Neural cell (in vitro differentiated cells): ENCODE measurements at regions not wholly inside any gene's neighbourhood (a gene's known extent, or its start where the extent isn't known, plus 50 kb on each side); places are given as distances from the start of the nearest gene placed in this dataset.

ENCODE experiments used
- H2AFZ ChIP-seq: fragments of 200-600, 300-800 bp; sonication (generic), shearing (Covaris generic); 2 replicates; pipeline ENCODE4 v1.6.0; 2014; ENCODE audit warnings: low read depth, mild to moderate bottlenecking, antibody characterized with exemption, low read length, moderate library complexity
- H3F3A ChIP-seq: fragments of 200-600 bp; shearing (Covaris generic); 2 replicates; pipeline ENCODE4 v1.6.1; 2016; ENCODE audit warnings: mild to moderate bottlenecking, moderate library complexity, mixed read lengths, antibody characterized with exemption, low read length; ENCODE audit not compliant: insufficient read depth, poor library complexity, severe bottlenecking
- H3K27ac ChIP-seq: fragments of 200-600, 300-800 bp; sonication (generic), shearing (Covaris generic); 2 replicates; pipeline ENCODE4 v1.5.1; 2014; ENCODE audit warnings: mild to moderate bottlenecking, low read length, moderate library complexity
- H3K27me3 ChIP-seq: fragments of 300-800, 200-600 bp; sonication (generic), shearing (Covaris generic); 2 replicates; pipeline ENCODE4 v1.6.0; 2014; ENCODE audit warnings: mild to moderate bottlenecking, low read depth, low read length, moderate library complexity; ENCODE audit not compliant: insufficient read depth
- H3K36me3 ChIP-seq: fragments of 300-800, 200-600 bp; sonication (generic), shearing (Covaris generic); 2 replicates; pipeline ENCODE4 v1.5.1; 2014; ENCODE audit warnings: mild to moderate bottlenecking, antibody characterized with exemption, low read length, moderate library complexity; ENCODE audit not compliant: insufficient read depth
- H3K4me2 ChIP-seq: fragments of 300-800, 200-600 bp; sonication (generic), shearing (Covaris generic); 2 replicates; pipeline ENCODE4 v1.6.0; 2014; ENCODE audit warnings: mild to moderate bottlenecking, low read length
- H3K4me3 ChIP-seq: fragments of 300-800, 200-600 bp; sonication (generic), shearing (Covaris generic); 2 replicates; pipeline ENCODE4 v1.5.1; 2014; ENCODE audit warnings: mild to moderate bottlenecking, low read length, moderate library complexity
- H3K79me2 ChIP-seq: fragments of 200-600 bp; shearing (Covaris generic); replicated peaks from 2 replicates; pipeline ENCODE4 v1.6.0; 2014; ENCODE audit warnings: mild to moderate bottlenecking, low read length, moderate library complexity; ENCODE audit not compliant: insufficient read depth
- H3K9ac ChIP-seq: fragments of 300-800, 200-600 bp; sonication (generic), shearing (Covaris generic); 2 replicates; pipeline ENCODE4 v1.6.1; 2016; ENCODE audit warnings: mild to moderate bottlenecking, low read length, mixed read lengths
- H3K9me2 ChIP-seq: fragments of 200-600 bp; shearing (Covaris generic); 2 replicates; pipeline ENCODE4 v1.6.1; 2016; ENCODE audit warnings: mild to moderate bottlenecking, low read length, mixed read lengths; ENCODE audit not compliant: insufficient read depth
- H3K9me3 ChIP-seq: fragments of 200-600, 300-800 bp; sonication (generic), shearing (Covaris generic); 2 replicates; pipeline ENCODE4 v1.6.1; 2016; ENCODE audit warnings: mild to moderate bottlenecking, mixed run types, low read length, moderate library complexity, mixed read lengths
- H4K20me1 ChIP-seq: fragments of 200-600 bp; shearing (Covaris generic); 2 replicates; pipeline ENCODE4 v1.6.1; 2016; ENCODE audit warnings: mild to moderate bottlenecking, mixed run types; ENCODE audit not compliant: insufficient read depth
- CTCF ChIP-seq: fragments of 450-650 bp; IDR thresholded peaks from 2 replicates; pipeline ENCODE4 v1.5.1; 2014; ENCODE audit warnings: antibody characterized with exemption, mild to moderate bottlenecking, moderate library complexity; ENCODE audit not compliant: poor library complexity, severe bottlenecking
- EP300 ChIP-seq: fragments of 450-650 bp; conservative IDR thresholded peaks from 2 replicates; pipeline ENCODE4 v1.6.1; 2014; ENCODE audit warnings: antibody characterized with exemption, mild to moderate bottlenecking, moderate library complexity; ENCODE audit not compliant: poor library complexity, severe bottlenecking
- EZH2 ChIP-seq: fragments of 200-600, 300-800 bp; shearing (Covaris generic), sonication (generic); IDR thresholded peaks from 2 replicates; pipeline ENCODE4 v1.6.1; 2014; ENCODE audit warnings: antibody characterized with exemption, low read length, borderline replicate concordance, mild to moderate bottlenecking; ENCODE audit not compliant: insufficient read depth, poor library complexity, severe bottlenecking
- MXI1 ChIP-seq: fragments of 450-650 bp; conservative IDR thresholded peaks from 2 replicates; pipeline ENCODE4 v1.6.1; 2014; ENCODE audit warnings: antibody characterized with exemption, mild to moderate bottlenecking; ENCODE audit not compliant: poor library complexity, severe bottlenecking
- POLR2AphosphoS5 ChIP-seq: IDR thresholded peaks from 2 replicates; pipeline ENCODE4 v1.6.1; 2012
- RAD21 ChIP-seq: fragments of 450-650 bp; conservative IDR thresholded peaks from 2 replicates; pipeline ENCODE4 v1.6.1; 2014; ENCODE audit warnings: antibody characterized with exemption, mild to moderate bottlenecking, moderate library complexity
- REST ChIP-seq: IDR thresholded peaks from 2 replicates; pipeline ENCODE4 v1.6.1; 2012; ENCODE audit warnings: borderline replicate concordance
- SMC3 ChIP-seq: fragments of 450-650 bp; conservative IDR thresholded peaks from 2 replicates; pipeline ENCODE4 v1.6.1; 2014; ENCODE audit warnings: antibody characterized with exemption, mild to moderate bottlenecking, moderate library complexity; ENCODE audit not compliant: poor library complexity
- TAF1 ChIP-seq: IDR thresholded peaks from 2 replicates; pipeline ENCODE4 v1.6.1; 2012; ENCODE audit warnings: low read depth

GRCh38 chr20:40422656-40423055 lies 266.4 kb downstream of the MAFB start:
- Histone ChIP-seq H3K4me2 (no peak overlapping the region), H3F3A (no peaks in the 10 kb centered on the region), H4K20me1 (no peaks in the 10 kb centered on the region), H3K4me3 (no peak overlapping the region), H3K36me3 (no peaks in the 10 kb centered on the region), H3K9me2 (no peaks in the 10 kb centered on the region), H3K9me3 (no peaks in the 10 kb centered on the region), H3K79me2 (no peaks in the 10 kb centered on the region), H3K27ac (no peak overlapping the region), H2AFZ (no peak overlapping the region), H3K27me3 (no peaks in the 10 kb centered on the region), H3K9ac (no peak overlapping the region)
- TF ChIP-seq POLR2AphosphoS5: no peak
- TF ChIP-seq SMC3: no peak
- TF ChIP-seq RAD21: no peak
- TF ChIP-seq EZH2: no peak
- TF ChIP-seq TAF1: no peak
- TF ChIP-seq REST: no peak
- TF ChIP-seq MXI1: no peak
- no peak for TF ChIP-seq CTCF
- TF ChIP-seq EP300: no peak

GRCh38 chr20:40416274-40416673 lies 272.8 kb downstream of the MAFB start:
- H3K36me3 ChIP-seq: no peaks in the 10 kb centered on the region
- no peak overlapping the region for H3K27ac ChIP-seq
- H3K4me3 ChIP-seq: no peak overlapping the region
- no peaks in the 10 kb centered on the region for H3K79me2 ChIP-seq
- H3K9me3 ChIP-seq: peaks cover 6% of the 10 kb centered on the region
- H3K4me2 ChIP-seq: no peak overlapping the region
- no peak overlapping the region for H2AFZ ChIP-seq
- H3K9me2 ChIP-seq: no peaks in the 10 kb centered on the region
- no peaks in the 10 kb centered on the region for H3K27me3 ChIP-seq
- H3K9ac ChIP-seq: no peak overlapping the region
- no peaks in the 10 kb centered on the region for H4K20me1 ChIP-seq
- no peak for TF ChIP-seq REST
- no peak for TF ChIP-seq SMC3
- TF ChIP-seq POLR2AphosphoS5: no peak
- TF ChIP-seq EZH2: no peak
- no peak for TF ChIP-seq TAF1
- TF ChIP-seq EP300: no peak
- TF ChIP-seq RAD21: no peak
- no peaks in the 10 kb centered on the region for H3F3A ChIP-seq
